ENCODE measurements at regions not wholly inside any gene's neighbourhood (a gene's known extent, or its start where the extent isn't known, plus 50 kb on each side); places are given as distances from the start of the nearest gene placed in this dataset.

DNA sequence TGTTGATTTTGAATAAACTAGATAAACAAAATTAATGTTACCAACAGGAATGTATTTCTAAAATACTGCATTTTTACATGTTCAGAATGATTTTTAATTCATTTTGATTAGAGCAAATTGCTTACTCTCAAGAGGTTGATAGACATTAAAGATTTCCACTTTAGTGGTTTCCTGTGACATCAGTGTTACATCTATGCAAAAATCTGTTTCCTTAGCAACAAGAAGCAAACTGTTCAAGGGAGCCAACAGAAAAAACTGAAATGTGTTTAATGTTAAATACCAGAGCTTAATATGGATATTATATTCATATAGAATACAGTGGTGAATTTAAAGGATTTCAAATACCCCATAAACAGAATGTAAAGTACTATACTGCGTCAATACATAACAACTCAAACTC, 277.8 kb downstream of the GABRG1 start:
- H3K27ac ChIP-seq (ENCODE audit: extremely low read length, insufficient read depth, low read length) = no peak overlapping the region
- WGBS (ENCODE audit: low lambda C conversion rate) = 0% methylated on average over 1 of the region's 1 CpG
- no TSS peak for BruUV-seq (replicated peaks)
- no peaks in the 10 kb centered on the region for H4K20me1 ChIP-seq (ENCODE audit: insufficient read depth, low read length)
- ChIA-PET POLR2A (no interaction called here), CTCF (ENCODE audit: low intra/inter-chr PET ratio, low total read pairs) (no interaction called here)
- H2AFZ ChIP-seq (ENCODE audit: low read length) = no peak overlapping the region
- no peak overlapping the region for H3K4me2 ChIP-seq (ENCODE audit: low read depth, low read length)
- H3K9ac ChIP-seq (ENCODE audit: insufficient read depth, low read depth, low read length) = no peak overlapping the region
- in situ Hi-C loops (cut with HindIII; ENCODE audit: extremely low pct_ligation_motif_present, low pct_unique_long_range_greater_than_20kb) (no loop called here), intact Hi-C loops (cut with micrococcal nuclease; ENCODE audit: unreplicated experiment) (no loop called here)
- H3K4me1 ChIP-seq (ENCODE audit: insufficient read depth, low read length) = no peaks in the 10 kb centered on the region
- FAIRE-seq (no peak), ATAC-seq (no peak), DNase-seq (ENCODE audit: low spot score) (no peak)
- H3K27me3 ChIP-seq (ENCODE audit: control insufficient read depth in 1 of 2, insufficient read depth in 2 of 2, low read length in 2 of 2) = no peaks in the 10 kb centered on the region
- no peak overlapping the region for H3K4me3 ChIP-seq (replicated peaks in 1 of 3; ENCODE audit: insufficient read depth in 1 of 3, low read depth in 2 of 3, low read length in 3 of 3)
- H3K79me2 ChIP-seq (ENCODE audit: insufficient read depth, low read length) = no peaks in the 10 kb centered on the region
- H3K9me3 ChIP-seq (ENCODE audit: low read length) = no peaks in the 10 kb centered on the region
- H3K36me3 ChIP-seq (replicated peaks in 1 of 2; ENCODE audit: control insufficient read depth in 1 of 2, insufficient read depth in 2 of 2, low read length in 2 of 2) = no peaks in the 10 kb centered on the region
- TF ChIP-seq, protein P1, sequence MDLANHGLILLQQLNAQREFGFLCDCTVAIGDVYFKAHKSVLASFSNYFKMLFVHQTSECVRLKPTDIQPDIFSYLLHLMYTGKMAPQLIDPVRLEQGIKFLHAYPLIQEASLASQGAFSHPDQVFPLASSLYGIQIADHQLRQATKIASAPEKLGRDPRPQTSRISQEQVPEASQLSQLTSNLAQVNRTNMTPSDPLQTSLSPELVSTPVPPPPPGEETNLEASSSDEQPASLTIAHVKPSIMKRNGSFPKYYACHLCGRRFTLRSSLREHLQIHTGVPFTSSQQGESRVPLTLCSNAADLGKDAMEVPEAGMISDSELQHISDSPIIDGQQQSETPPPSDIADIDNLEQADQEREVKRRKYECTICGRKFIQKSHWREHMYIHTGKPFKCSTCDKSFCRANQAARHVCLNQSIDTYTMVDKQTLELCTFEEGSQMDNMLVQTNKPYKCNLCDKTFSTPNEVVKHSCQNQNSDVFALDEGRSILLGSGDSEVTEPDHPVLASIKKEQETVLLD (CRISPR knock-in tag; IDR thresholded peaks at IDR 0.05; ENCODE audit: low read depth) = no peak

DNA sequence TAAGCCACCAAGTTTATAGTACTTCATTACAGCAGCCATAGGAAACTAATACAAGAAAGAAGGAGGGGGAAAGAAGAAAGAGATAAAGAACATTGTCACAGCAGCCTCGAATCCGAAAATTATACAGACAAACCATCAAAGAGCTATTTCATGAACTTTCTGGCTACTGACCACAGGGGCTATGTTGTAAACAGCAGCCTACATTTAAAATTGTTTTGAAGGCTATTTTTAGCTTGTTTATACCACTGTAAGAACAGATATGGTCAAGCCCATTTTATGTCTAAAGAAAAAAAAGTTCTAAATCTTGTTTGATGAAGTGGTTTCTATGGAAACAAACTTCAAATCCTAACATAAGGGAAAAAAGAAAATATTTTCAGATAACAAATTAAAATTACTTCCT, 282.1 kb downstream of the GABRG1 start:
- in situ Hi-C loops (cut with HindIII; ENCODE audit: extremely low pct_ligation_motif_present, low pct_unique_long_range_greater_than_20kb) = no loop called here
- ATAC-seq = no peak
- WGBS (ENCODE audit: low lambda C conversion rate) = 0% methylated on average over 2 of the region's 2 CpGs
- TF ChIP-seq ZNF256 (CRISPR knock-in tag; conservative IDR thresholded peaks at IDR 0.05) (no peak), NKX3-1 (CRISPR knock-in tag; IDR thresholded peaks at IDR 0.05) (no peak), ZNF660 (CRISPR knock-in tag; IDR thresholded peaks at IDR 0.05; ENCODE audit: borderline replicate concordance, low read depth) (no peak), ARID2 (CRISPR knock-in tag; IDR thresholded peaks at IDR 0.05; ENCODE audit: borderline replicate concordance) (no peak), ATF7 (IDR thresholded peaks at IDR 0.05) (no peak), ATF7 (CRISPR knock-in tag; IDR thresholded peaks at IDR 0.05) (no peak), ATAD3A (CRISPR knock-in tag; IDR thresholded peaks at IDR 0.05) (no peak), ZNF282 (IDR thresholded peaks at IDR 0.05; ENCODE audit: partially characterized antibody) (no peak)
- TF ChIP-seq, protein P2, sequence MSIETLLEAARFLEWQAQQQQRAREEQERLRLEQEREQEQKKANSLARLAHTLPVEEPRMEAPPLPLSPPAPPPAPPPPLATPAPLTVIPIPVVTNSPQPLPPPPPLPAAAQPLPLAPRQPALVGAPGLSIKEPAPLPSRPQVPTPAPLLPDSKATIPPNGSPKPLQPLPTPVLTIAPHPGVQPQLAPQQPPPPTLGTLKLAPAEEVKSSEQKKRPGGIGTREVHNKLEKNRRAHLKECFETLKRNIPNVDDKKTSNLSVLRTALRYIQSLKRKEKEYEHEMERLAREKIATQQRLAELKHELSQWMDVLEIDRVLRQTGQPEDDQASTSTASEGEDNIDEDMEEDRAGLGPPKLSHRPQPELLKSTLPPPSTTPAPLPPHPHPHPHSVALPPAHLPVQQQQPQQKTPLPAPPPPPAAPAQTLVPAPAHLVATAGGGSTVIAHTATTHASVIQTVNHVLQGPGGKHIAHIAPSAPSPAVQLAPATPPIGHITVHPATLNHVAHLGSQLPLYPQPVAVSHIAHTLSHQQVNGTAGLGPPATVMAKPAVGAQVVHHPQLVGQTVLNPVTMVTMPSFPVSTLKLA (IDR thresholded peaks at IDR 0.05) = no peak
- TF ChIP-seq, protein P3, sequence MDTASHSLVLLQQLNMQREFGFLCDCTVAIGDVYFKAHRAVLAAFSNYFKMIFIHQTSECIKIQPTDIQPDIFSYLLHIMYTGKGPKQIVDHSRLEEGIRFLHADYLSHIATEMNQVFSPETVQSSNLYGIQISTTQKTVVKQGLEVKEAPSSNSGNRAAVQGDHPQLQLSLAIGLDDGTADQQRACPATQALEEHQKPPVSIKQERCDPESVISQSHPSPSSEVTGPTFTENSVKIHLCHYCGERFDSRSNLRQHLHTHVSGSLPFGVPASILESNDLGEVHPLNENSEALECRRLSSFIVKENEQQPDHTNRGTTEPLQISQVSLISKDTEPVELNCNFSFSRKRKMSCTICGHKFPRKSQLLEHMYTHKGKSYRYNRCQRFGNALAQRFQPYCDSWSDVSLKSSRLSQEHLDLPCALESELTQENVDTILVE (CRISPR knock-in tag; IDR thresholded peaks at IDR 0.05) = no peak

More for the DNA sequence above, 282.1 kb downstream of the GABRG1 start:
- Histone ChIP-seq H3K4me1 (ENCODE audit: insufficient read depth, low read length) (no peaks in the 10 kb centered on the region), H4K20me1 (ENCODE audit: insufficient read depth, low read length) (no peaks in the 10 kb centered on the region), H3K79me2 (ENCODE audit: insufficient read depth, low read length) (no peaks in the 10 kb centered on the region), H3K9me3 (ENCODE audit: low read length) (no peaks in the 10 kb centered on the region), H3K4me3 (replicated peaks in 1 of 3; ENCODE audit: insufficient read depth in 1 of 3, low read depth in 2 of 3, low read length in 3 of 3) (no peak overlapping the region), H3K4me2 (ENCODE audit: low read depth, low read length) (no peak overlapping the region), H3K36me3 (replicated peaks in 1 of 2; ENCODE audit: control insufficient read depth in 1 of 2, insufficient read depth in 2 of 2, low read length in 2 of 2) (no peaks in the 10 kb centered on the region), H3K27ac (ENCODE audit: extremely low read length, insufficient read depth, low read length) (no peak overlapping the region), H3K27me3 (ENCODE audit: control insufficient read depth in 1 of 2, insufficient read depth in 2 of 2, low read length in 2 of 2) (no peaks in the 10 kb centered on the region), H2AFZ (ENCODE audit: low read length) (no peak overlapping the region), H3K9ac (ENCODE audit: insufficient read depth, low read depth, low read length) (no peak overlapping the region)
- FAIRE-seq (no peak), DNase-seq (ENCODE audit: low spot score) (no peak)
- intact Hi-C loops (cut with micrococcal nuclease; ENCODE audit: unreplicated experiment) = no loop called here
- ChIA-PET POLR2A (no interaction called here), CTCF (ENCODE audit: low intra/inter-chr PET ratio, low total read pairs) (no interaction called here)
- BruUV-seq (replicated peaks) = no TSS peak

Measured in HepG2 (cell line).